ENCODE measurements at regions not wholly inside any gene's neighbourhood (a gene's known extent, or its start where the extent isn't known, plus 50 kb on each side); places are given as distances from the start of the nearest gene placed in this dataset.

DNA sequence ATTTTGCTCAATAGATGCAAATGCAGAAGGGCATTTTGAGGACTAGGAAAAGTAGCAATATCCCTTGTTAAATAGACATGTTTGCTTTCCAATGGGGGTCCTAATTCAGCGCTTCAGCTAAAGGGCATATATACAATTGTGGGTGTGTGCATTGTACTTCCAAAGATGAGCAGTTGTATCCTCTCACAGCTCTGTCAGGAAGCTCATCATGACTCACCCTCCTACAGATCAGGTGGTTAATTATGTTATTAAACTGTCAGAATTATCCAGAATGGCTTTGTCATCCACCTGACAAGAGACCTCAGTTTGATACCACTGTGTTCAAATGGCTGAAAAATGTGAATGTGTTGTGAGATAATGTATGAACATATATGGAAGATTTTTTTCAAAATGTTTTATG is 252.2 kb upstream of the MTNR1B start:
- DNase-seq: no peak
- no CpG with 5 or more reads among the region's 1 CpG for WGBS (ENCODE audit: insufficient coverage, low lambda C conversion rate)
- H3K4me1 ChIP-seq (ENCODE audit: control insufficient read depth, insufficient read depth, low read length): no peaks in the 10 kb centered on the region
- no peaks in the 10 kb centered on the region for H3K9me3 ChIP-seq (ENCODE audit: control insufficient read depth, low read depth, low read length)
- no peaks in the 10 kb centered on the region for H3K27me3 ChIP-seq (ENCODE audit: control insufficient read depth, insufficient read depth, low read length)
- no peak overlapping the region for H3K4me3 ChIP-seq (ENCODE audit: low read length)
- H3K36me3 ChIP-seq (ENCODE audit: control insufficient read depth, insufficient read depth, low read length): no peaks in the 10 kb centered on the region
- no peak overlapping the region for H3K27ac ChIP-seq (ENCODE audit: low read length)

DNA sequence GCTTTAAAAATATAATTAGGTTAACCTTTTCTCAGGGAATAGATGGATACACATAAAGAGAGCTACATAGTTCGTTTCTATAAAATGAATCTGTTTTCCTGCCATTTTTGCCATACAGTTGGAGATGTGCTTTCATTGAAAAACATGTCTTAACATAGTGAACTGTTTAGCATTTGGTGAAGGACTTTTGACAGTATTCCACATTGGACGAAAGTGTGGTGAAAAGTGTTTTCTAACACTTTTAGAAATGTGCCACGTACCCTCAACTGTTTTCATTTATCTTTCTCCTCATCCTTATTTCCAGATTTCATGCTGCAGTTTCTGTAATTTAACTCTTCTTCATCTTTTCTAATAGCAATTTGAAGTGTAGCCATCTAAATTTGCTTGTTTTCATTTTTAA is 249.1 kb upstream of the MTNR1B start:
- no peak overlapping the region for H3K27ac ChIP-seq (ENCODE audit: low read length)
- no peaks in the 10 kb centered on the region for H3K4me1 ChIP-seq (ENCODE audit: control insufficient read depth, insufficient read depth, low read length)
- 85% methylated on average over 2 of the region's 3 CpGs for WGBS (ENCODE audit: insufficient coverage, low lambda C conversion rate)
- no peaks in the 10 kb centered on the region for H3K27me3 ChIP-seq (ENCODE audit: control insufficient read depth, insufficient read depth, low read length)
- H3K9me3 ChIP-seq (ENCODE audit: control insufficient read depth, low read depth, low read length): no peaks in the 10 kb centered on the region
- H3K4me3 ChIP-seq (ENCODE audit: low read length): no peak overlapping the region
- DNase-seq: no peak
- H3K36me3 ChIP-seq (ENCODE audit: control insufficient read depth, insufficient read depth, low read length): no peaks in the 10 kb centered on the region

DNA sequence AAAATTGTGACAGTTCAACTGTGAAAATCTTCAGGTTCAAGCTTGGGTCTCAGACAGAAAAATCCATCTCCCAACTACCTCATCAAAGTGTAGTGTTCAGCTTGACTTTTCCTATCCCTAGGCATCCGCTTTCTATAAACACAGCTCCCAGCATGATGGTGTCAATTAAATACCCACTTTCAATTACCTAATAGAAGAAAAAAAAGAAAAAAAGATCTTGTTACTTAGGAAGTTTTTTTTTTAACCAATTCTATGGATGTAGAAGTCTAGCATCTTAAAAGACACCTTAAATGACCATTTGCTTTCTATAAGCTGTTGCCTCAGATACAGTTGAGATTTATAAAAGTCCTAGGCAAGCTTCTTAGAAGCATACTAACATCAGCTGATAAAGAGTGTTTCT is 244.1 kb upstream of the MTNR1B start:
- no peak for DNase-seq
- Histone ChIP-seq H3K4me1 (ENCODE audit: control insufficient read depth, insufficient read depth, low read length) (no peaks in the 10 kb centered on the region), H3K36me3 (ENCODE audit: control insufficient read depth, insufficient read depth, low read length) (no peaks in the 10 kb centered on the region), H3K27me3 (ENCODE audit: control insufficient read depth, insufficient read depth, low read length) (no peaks in the 10 kb centered on the region), H3K27ac (ENCODE audit: low read length) (no peak overlapping the region), H3K9me3 (ENCODE audit: control insufficient read depth, low read depth, low read length) (no peaks in the 10 kb centered on the region), H3K4me3 (ENCODE audit: low read length) (no peak overlapping the region)
- WGBS (ENCODE audit: insufficient coverage, low lambda C conversion rate): 80% methylated on average over 1 of the region's 1 CpG

DNA sequence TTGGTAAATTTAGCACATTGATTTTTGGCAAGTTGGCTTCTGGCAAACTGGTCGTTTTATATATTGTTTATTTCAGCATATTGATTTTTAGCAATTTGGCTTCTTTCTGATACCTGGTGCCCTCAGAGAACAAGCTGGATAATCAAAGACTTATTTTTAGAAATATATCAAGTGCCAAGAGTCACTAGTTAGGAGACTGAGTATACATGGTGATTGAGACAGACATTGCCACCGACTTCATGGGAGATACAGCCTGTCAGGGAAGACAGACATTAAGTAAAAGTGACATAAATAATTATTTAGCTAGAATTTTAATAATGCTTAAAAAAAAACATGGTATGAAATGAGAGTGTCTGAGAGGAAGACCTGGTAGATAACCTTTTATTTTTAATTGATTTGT is 242.3 kb upstream of the MTNR1B start:
- DNase-seq: no peak
- Histone ChIP-seq H3K4me1 (ENCODE audit: control insufficient read depth, insufficient read depth, low read length) (no peaks in the 10 kb centered on the region), H3K27ac (ENCODE audit: low read length) (no peak overlapping the region), H3K27me3 (ENCODE audit: control insufficient read depth, insufficient read depth, low read length) (no peaks in the 10 kb centered on the region), H3K4me3 (ENCODE audit: low read length) (no peak overlapping the region), H3K9me3 (ENCODE audit: control insufficient read depth, low read depth, low read length) (no peaks in the 10 kb centered on the region), H3K36me3 (ENCODE audit: control insufficient read depth, insufficient read depth, low read length) (no peaks in the 10 kb centered on the region)
- 88% methylated on average over 1 of the region's 2 CpGs for WGBS (ENCODE audit: insufficient coverage, low lambda C conversion rate)

DNA sequence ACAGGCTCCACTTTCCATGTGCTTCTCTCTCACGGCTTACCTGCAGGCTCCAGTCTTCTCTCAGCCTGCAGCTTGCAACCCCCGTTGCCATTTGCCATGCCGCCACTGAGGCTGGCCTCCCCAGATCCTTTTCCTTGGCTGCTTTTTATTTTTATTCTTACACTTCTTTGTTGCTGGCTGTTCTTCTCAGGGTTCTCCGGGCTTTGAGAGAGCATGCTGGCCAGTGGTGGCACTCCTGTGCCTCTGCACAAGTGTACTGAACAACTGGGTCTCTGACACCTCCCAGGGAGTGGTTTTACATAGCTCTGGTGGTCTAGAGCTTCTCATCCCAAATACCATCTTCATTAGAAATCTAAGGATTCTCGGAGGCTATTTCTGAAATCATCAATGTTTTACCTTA is 241.7 kb upstream of the MTNR1B start:
- WGBS (ENCODE audit: insufficient coverage, low lambda C conversion rate): 85% methylated on average over 2 of the region's 5 CpGs
- Histone ChIP-seq H3K4me3 (ENCODE audit: low read length) (no peak overlapping the region), H3K36me3 (ENCODE audit: control insufficient read depth, insufficient read depth, low read length) (no peaks in the 10 kb centered on the region), H3K27ac (ENCODE audit: low read length) (no peak overlapping the region), H3K4me1 (ENCODE audit: control insufficient read depth, insufficient read depth, low read length) (no peaks in the 10 kb centered on the region), H3K27me3 (ENCODE audit: control insufficient read depth, insufficient read depth, low read length) (no peaks in the 10 kb centered on the region), H3K9me3 (ENCODE audit: control insufficient read depth, low read depth, low read length) (no peaks in the 10 kb centered on the region)
- DNase-seq: no peak

DNA sequence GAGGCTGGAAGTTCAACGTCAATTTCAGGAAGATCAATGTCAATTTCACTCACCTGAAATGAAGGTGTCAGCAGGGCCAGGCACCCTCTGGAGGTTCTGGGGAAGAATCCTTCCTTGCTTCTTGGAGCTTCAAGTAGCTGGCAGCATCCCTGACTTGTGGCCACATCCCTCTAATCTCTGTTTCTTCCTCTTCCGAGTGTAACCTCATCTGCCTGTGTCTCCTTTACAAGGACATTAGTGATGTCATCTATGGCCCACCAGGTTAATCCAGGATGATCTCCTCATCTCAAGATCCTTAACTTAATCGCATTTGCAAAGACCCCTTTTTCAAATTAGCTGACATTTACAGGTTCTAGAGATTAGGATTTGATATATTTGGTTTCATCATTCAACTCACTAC is 240.8 kb upstream of the MTNR1B start:
- H3K27me3 ChIP-seq (ENCODE audit: control insufficient read depth, insufficient read depth, low read length): no peaks in the 10 kb centered on the region
- DNase-seq: no peak
- H3K36me3 ChIP-seq (ENCODE audit: control insufficient read depth, insufficient read depth, low read length): no peaks in the 10 kb centered on the region
- no peak overlapping the region for H3K4me3 ChIP-seq (ENCODE audit: low read length)
- no peaks in the 10 kb centered on the region for H3K4me1 ChIP-seq (ENCODE audit: control insufficient read depth, insufficient read depth, low read length)
- H3K27ac ChIP-seq (ENCODE audit: low read length): no peak overlapping the region
- H3K9me3 ChIP-seq (ENCODE audit: control insufficient read depth, low read depth, low read length): no peaks in the 10 kb centered on the region
- WGBS (ENCODE audit: insufficient coverage, low lambda C conversion rate): no CpG with 5 or more reads among the region's 3 CpGs

DNA sequence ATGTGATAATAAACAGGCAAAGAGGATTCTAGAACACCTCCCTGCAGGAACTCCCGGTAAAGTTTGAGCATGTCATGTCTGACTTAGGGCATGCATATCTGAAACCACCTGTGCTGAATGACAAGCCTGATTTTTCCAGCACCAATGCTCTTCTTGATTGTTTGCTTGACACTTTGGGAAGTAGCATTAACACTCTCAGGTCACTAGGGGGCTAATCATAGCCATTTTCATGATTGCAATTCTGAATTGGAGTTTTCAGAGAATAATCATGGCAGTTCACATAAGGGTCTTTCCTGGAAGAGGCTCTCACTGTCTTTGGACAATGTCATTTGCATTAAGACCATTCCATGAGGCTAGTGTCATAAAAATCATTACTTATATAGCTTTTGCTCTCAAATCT is 234.4 kb upstream of the MTNR1B start:
- H3K9me3 ChIP-seq (ENCODE audit: control insufficient read depth, low read depth, low read length): no peaks in the 10 kb centered on the region
- no CpG with 5 or more reads among the region's 1 CpG for WGBS (ENCODE audit: insufficient coverage, low lambda C conversion rate)
- no peak for DNase-seq
- H3K4me1 ChIP-seq (ENCODE audit: control insufficient read depth, insufficient read depth, low read length): no peaks in the 10 kb centered on the region
- H3K4me3 ChIP-seq (ENCODE audit: low read length): no peak overlapping the region
- no peaks in the 10 kb centered on the region for H3K27me3 ChIP-seq (ENCODE audit: control insufficient read depth, insufficient read depth, low read length)
- no peak overlapping the region for H3K27ac ChIP-seq (ENCODE audit: low read length)
- no peaks in the 10 kb centered on the region for H3K36me3 ChIP-seq (ENCODE audit: control insufficient read depth, insufficient read depth, low read length)

DNA sequence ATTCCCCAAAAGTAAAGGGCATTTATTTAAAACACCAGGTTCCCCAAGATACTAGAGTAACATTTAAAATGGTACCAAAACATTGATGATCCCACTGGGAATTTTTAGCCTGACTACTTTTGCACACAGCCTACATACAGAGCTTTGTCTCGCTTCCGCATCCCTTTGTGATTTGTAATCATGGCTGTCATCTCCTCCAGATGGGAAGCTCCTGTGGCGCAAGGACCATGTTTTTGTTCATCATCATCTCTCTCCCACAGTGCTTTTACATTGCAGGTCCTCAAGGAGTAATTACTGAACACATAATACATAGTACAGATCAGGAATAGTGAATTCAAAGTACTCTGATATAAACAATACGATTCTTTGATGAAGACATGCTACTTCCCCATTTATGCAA is 231.2 kb upstream of the MTNR1B start:
- DNase-seq: no peak
- WGBS (ENCODE audit: insufficient coverage, low lambda C conversion rate): 85% methylated on average over 3 of the region's 4 CpGs
- H3K27ac ChIP-seq (ENCODE audit: low read length): no peak overlapping the region
- no peaks in the 10 kb centered on the region for H3K27me3 ChIP-seq (ENCODE audit: control insufficient read depth, insufficient read depth, low read length)
- H3K36me3 ChIP-seq (ENCODE audit: control insufficient read depth, insufficient read depth, low read length): no peaks in the 10 kb centered on the region
- no peaks in the 10 kb centered on the region for H3K4me1 ChIP-seq (ENCODE audit: control insufficient read depth, insufficient read depth, low read length)
- H3K9me3 ChIP-seq (ENCODE audit: control insufficient read depth, low read depth, low read length): no peaks in the 10 kb centered on the region
- no peak overlapping the region for H3K4me3 ChIP-seq (ENCODE audit: low read length)

DNA sequence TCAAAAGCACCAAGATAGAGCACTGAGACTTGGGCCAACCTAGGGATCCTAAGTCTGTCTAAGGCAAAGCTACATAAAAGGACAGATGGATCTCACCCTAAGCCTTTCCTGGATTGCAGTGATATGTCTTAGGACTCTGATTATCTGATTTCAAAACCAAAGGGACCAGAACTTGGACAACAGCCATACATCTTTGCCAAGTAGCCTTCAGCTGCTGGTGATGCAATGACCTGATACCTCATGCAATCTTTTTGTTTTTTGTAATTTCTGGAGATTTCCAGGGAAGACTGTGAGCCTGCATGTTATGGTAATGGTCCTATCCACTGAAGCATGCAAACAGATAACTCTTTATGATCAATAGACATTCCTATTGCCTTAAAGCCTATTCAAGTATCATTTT is 230.4 kb upstream of the MTNR1B start:
- Histone ChIP-seq H3K27me3 (ENCODE audit: control insufficient read depth, insufficient read depth, low read length) (no peaks in the 10 kb centered on the region), H3K4me1 (ENCODE audit: control insufficient read depth, insufficient read depth, low read length) (no peaks in the 10 kb centered on the region), H3K36me3 (ENCODE audit: control insufficient read depth, insufficient read depth, low read length) (no peaks in the 10 kb centered on the region), H3K9me3 (ENCODE audit: control insufficient read depth, low read depth, low read length) (no peaks in the 10 kb centered on the region), H3K27ac (ENCODE audit: low read length) (no peak overlapping the region), H3K4me3 (ENCODE audit: low read length) (no peak overlapping the region)
- DNase-seq: no peak

DNA sequence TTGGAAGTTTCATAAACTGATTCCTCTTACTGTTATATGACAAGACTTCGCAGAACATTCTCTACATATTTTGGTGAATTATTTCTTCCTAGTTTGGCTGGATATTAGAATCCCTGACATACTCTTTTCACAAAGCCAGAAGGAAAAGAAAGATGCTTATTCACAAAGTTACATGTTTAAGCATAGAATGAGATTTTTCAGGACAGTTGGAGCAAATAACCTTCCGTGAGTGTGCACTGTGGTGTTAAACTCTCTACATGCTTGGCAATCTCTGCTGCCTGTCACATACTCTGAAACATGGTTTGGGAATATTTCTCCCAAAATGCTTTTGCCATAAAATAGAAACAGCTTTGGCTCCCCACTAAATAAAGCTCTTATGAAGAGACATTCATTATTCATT is 230.0 kb upstream of the MTNR1B start:
- WGBS (ENCODE audit: insufficient coverage, low lambda C conversion rate): 100% methylated on average over 1 of the region's 2 CpGs
- DNase-seq: no peak

DNA sequence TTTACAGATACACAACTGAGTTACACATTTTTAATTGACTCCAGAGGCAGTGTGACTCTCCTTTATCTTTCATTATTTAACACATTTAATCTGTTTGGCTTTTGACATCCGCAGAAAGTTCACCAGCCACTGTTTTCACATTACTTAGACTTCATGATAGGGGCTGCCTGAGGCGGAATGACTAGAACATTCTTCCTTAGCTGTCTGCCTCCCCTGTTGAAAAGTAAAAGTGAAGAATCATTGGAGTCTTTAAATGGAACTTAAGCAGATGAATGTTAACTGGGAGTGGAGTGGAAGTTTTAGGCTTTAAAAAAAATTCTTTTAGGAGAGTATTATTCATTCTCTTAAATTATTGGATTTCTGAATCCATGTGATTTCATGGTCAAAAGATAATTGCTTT is 229.2 kb upstream of the MTNR1B start:
- no peaks in the 10 kb centered on the region for H3K27me3 ChIP-seq (ENCODE audit: control insufficient read depth, insufficient read depth, low read length)
- no peak for DNase-seq
- no peaks in the 10 kb centered on the region for H3K36me3 ChIP-seq (ENCODE audit: control insufficient read depth, insufficient read depth, low read length)
- no peaks in the 10 kb centered on the region for H3K4me1 ChIP-seq (ENCODE audit: control insufficient read depth, insufficient read depth, low read length)
- WGBS (ENCODE audit: insufficient coverage, low lambda C conversion rate): no CpG with 5 or more reads among the region's 2 CpGs
- no peak overlapping the region for H3K27ac ChIP-seq (ENCODE audit: low read length)
- no peak overlapping the region for H3K4me3 ChIP-seq (ENCODE audit: low read length)
- no peaks in the 10 kb centered on the region for H3K9me3 ChIP-seq (ENCODE audit: control insufficient read depth, low read depth, low read length)

More for the DNA sequence above, 230.0 kb upstream of the MTNR1B start:
- Histone ChIP-seq H3K36me3 (ENCODE audit: control insufficient read depth, insufficient read depth, low read length) (no peaks in the 10 kb centered on the region), H3K4me1 (ENCODE audit: control insufficient read depth, insufficient read depth, low read length) (no peaks in the 10 kb centered on the region), H3K9me3 (ENCODE audit: control insufficient read depth, low read depth, low read length) (no peaks in the 10 kb centered on the region), H3K4me3 (ENCODE audit: low read length) (no peak overlapping the region), H3K27ac (ENCODE audit: low read length) (no peak overlapping the region), H3K27me3 (ENCODE audit: control insufficient read depth, insufficient read depth, low read length) (no peaks in the 10 kb centered on the region)

Data from large intestine (tissue), 3 donors.